GM13977 (cell line): ENCODE measurements at regions not wholly inside any gene's neighbourhood (a gene's known extent, or its start where the extent isn't known, plus 50 kb on each side); places are given as distances from the start of the nearest gene placed in this dataset.

Source experiments
- DNase-seq: peaks from one replicate; pipeline ENCODE4 v3.0.0; 2012; ENCODE audit warnings: low spot score
- in situ Hi-C: fragments of 300-500 bp; cut with MboI; formaldehyde crosslinking; loops from one replicate; pipeline ENCODE4 v1.12.0; 2022; ENCODE audit warnings: low sequenced_read_pairs, low pct_unique_long_range_greater_than_20kb, mixed read lengths, inconsistent platforms; ENCODE audit not compliant: unreplicated experiment
- TF ChIP-seq, protein P1 (sequence below): IDR thresholded peaks from 2 replicates; pipeline ENCODE4 v1.5.1; 2012; ENCODE audit warnings: mild to moderate bottlenecking, control low read depth; ENCODE audit not compliant: insufficient read depth; ENCODE audit errors: extremely low read depth, missing control alignments

DNA sequence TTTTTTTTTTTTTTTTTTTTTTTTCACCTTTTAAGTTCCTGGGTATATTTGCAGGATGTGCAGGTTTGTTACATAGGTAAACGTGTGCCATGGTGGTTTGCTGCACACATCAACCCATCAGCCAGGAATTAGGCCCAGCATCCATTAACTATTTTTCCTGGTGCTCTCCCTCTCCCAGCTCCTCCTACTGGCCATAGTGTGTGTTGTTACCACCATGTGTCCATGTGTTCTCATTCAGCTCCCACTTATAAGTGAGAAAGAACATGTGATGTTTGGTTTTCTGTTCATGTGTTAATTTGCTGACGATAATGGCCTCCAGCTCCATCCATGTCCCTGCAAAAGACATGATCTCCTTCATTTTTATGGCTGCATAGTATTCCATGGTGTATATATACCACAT, 350.5 kb downstream of the MAN2A1 start:
- DNase-seq: no peak
- TF ChIP-seq, protein P1, sequence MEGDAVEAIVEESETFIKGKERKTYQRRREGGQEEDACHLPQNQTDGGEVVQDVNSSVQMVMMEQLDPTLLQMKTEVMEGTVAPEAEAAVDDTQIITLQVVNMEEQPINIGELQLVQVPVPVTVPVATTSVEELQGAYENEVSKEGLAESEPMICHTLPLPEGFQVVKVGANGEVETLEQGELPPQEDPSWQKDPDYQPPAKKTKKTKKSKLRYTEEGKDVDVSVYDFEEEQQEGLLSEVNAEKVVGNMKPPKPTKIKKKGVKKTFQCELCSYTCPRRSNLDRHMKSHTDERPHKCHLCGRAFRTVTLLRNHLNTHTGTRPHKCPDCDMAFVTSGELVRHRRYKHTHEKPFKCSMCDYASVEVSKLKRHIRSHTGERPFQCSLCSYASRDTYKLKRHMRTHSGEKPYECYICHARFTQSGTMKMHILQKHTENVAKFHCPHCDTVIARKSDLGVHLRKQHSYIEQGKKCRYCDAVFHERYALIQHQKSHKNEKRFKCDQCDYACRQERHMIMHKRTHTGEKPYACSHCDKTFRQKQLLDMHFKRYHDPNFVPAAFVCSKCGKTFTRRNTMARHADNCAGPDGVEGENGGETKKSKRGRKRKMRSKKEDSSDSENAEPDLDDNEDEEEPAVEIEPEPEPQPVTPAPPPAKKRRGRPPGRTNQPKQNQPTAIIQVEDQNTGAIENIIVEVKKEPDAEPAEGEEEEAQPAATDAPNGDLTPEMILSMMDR: no peak
- in situ Hi-C loops: no loop called here

DNA sequence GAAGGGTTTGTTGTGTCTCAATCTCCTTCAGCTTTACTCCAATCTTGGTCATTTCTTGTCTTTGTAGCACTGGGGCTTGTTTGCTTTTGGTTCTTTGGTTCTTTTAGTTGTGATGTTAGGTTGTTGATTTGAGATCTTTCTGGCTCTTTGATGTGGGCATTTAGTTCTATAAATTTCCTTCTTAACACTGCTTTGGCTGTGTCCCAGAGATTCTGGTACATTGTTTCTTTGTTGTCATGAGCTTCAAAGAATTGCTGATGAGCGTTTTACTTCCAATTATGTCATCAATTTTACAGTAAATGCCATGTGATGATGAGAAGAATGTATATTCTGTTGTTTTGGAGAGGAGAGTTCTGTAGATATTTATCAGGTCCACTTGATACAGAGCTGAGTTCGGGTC, 353.3 kb downstream of the MAN2A1 start:
- DNase-seq: no peak
- in situ Hi-C loops: no loop called here
- TF ChIP-seq, protein P1: no peak

- in situ Hi-C loops: no loop called here
- DNase-seq: no peak
- TF ChIP-seq, protein P1: no peak
Observed at GRCh38 chr5:110045158-110045557, 355.4 kb downstream of the MAN2A1 start.

DNA sequence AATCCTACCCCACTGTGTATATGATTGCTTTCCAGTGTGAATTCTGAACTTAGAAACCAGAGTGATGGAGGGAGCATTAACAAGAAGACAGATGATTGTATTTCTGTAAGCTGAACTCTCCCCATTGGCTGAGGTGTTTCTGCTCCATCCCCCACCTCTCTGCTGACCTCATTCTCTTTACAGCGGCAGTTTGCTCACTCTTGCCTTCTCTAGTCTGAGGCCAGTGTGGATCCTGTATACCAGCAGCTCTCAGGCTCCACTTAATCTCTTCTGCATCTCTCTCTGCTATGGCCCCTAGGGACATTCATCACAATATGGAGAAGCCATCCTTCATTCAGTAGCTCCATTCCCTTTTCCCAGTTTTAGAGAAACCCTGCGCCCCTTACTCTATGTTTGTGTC, 358.8 kb downstream of the MAN2A1 start:
- TF ChIP-seq, protein P1: no peak
- in situ Hi-C loops: no loop called here
- DNase-seq: no peak

DNA sequence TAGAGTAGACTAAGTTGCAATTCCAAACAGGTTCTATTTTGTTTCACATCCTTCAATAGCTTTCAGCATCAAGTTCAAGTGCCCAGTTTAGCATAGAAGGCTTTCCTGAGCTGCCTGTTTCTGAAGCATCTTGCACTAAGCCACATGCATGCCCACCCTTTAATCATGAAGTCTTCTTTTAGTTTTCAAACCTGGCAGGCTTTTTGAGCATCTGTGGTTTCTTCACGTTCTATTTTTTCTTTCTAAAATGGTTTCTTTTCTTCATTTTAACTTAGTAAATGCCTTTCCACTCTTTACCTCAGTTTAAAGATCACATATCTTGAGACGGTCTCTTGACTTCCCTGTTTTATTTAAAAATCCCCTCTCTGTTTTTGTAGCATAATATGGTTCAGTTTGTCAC, 360.1 kb downstream of the MAN2A1 start:
- in situ Hi-C loops: no loop called here
- DNase-seq: no peak
- TF ChIP-seq, protein P1: no peak

DNA sequence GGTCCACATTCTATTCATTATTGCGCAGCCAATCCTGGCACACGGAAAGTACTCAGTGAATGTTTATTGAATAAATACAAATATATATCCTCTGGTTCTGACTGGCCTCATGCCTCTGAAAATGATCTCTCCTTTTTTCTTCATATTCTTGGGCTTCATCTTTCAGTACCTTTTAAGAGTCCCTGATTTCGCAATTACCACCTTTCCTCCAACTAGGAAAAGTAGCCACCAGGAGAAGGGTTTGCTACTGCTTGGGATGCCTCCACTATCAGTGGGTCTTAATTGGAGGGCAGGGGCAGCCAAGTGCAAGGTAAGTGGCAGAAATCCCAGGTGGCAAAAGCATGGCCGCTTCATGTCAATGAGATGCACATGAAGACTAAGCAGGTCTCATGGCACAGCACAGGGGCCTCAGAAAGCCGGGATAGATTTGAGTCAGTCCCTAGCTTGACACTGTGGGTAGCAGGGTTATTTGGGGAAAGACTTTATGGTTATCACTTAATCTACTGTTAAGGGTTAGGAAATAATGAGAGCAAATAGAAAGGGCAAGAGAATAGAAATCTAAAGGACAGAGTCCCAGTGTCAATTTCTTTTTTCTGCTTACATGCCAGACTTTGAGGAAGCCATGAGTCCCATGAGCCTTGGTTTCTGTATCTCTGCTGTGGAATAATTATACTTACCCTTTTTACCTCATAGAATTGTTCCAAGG, 361.1 kb downstream of the MAN2A1 start:
- DNase-seq: no peak
- in situ Hi-C loops: no loop called here
- TF ChIP-seq, protein P1: no peak
